Ishikawa (cell line): ENCODE measurements at regions not wholly inside any gene's neighbourhood (a gene's known extent, or its start where the extent isn't known, plus 50 kb on each side); places are given as distances from the start of the nearest gene placed in this dataset.

Source experiments
- CEBPB ChIP-seq: IDR thresholded peaks from 2 replicates; pipeline ENCODE4 v1.6.1; 2012
- CREB1 ChIP-seq: IDR thresholded peaks from 2 replicates; pipeline ENCODE4 v1.6.1; 2012; ENCODE audit warnings: low read depth
- EGR1 ChIP-seq: IDR thresholded peaks from 2 replicates; pipeline ENCODE4 v1.6.1; 2012
- EP300 ChIP-seq: IDR thresholded peaks from 2 replicates; pipeline ENCODE4 v1.6.1; 2012; ENCODE audit warnings: borderline replicate concordance
- FOXM1 ChIP-seq: IDR thresholded peaks from 2 replicates; pipeline ENCODE4 v1.6.1; 2012; ENCODE audit warnings: low read depth, borderline replicate concordance
- NFIC ChIP-seq: IDR thresholded peaks from 2 replicates; pipeline ENCODE4 v1.6.1; 2012
- RAD21 ChIP-seq: IDR thresholded peaks from 2 replicates; pipeline ENCODE4 v1.6.1; 2012; ENCODE audit warnings: low read depth
- TAF1 ChIP-seq: IDR thresholded peaks from 2 replicates; pipeline ENCODE4 v1.6.1; 2012; ENCODE audit warnings: low read depth, mild to moderate bottlenecking
- TCF12 ChIP-seq: IDR thresholded peaks from 2 replicates; pipeline ENCODE4 v1.6.1; 2012; ENCODE audit warnings: low read depth
- TEAD4 ChIP-seq: IDR thresholded peaks from 2 replicates; pipeline ENCODE4 v1.6.1; 2012
- USF1 ChIP-seq: IDR thresholded peaks from 2 replicates; pipeline ENCODE4 v1.6.1; 2012
- YY1 ChIP-seq: IDR thresholded peaks from 2 replicates; pipeline ENCODE4 v1.6.1; 2012; ENCODE audit warnings: low read depth
- ZBTB7A ChIP-seq: IDR thresholded peaks from 2 replicates; pipeline ENCODE4 v1.6.1; 2012; ENCODE audit warnings: low read depth
- TF ChIP-seq, protein P1 (sequence below): IDR thresholded peaks from 2 replicates; pipeline ENCODE4 v1.6.1; 2012; ENCODE audit warnings: low read depth, mild to moderate bottlenecking
- TF ChIP-seq, protein P2 (sequence below): IDR thresholded peaks from 2 replicates; pipeline ENCODE4 v1.6.1; 2012

DNA sequence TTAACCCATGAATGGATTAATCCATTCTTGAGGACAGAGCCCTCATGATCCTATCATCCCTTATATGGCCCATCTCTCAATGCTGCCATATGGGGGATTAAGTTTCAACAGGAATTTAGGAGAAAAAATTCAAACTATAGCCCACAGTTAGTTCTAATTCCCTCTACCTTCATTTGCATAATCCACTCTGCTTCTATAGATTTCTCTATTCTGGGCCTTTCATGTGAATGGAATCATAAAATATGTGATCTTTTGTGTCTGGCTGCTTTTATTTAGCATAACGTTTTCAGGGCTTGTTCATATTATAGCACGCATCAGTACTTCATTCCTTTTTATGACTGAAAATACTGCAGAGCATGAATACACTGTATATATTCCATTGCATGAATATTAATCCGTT is 55.4 kb downstream of the CTSL start:
- TF ChIP-seq CEBPB (no peak), USF1 (no peak), EP300 (no peak), YY1 (no peak), CREB1 (no peak), NFIC (no peak), TAF1 (no peak), FOXM1 (no peak), TEAD4 (no peak), TCF12 (no peak), RAD21 (no peak), EGR1 (no peak), ZBTB7A (no peak)
- TF ChIP-seq, protein P1, sequence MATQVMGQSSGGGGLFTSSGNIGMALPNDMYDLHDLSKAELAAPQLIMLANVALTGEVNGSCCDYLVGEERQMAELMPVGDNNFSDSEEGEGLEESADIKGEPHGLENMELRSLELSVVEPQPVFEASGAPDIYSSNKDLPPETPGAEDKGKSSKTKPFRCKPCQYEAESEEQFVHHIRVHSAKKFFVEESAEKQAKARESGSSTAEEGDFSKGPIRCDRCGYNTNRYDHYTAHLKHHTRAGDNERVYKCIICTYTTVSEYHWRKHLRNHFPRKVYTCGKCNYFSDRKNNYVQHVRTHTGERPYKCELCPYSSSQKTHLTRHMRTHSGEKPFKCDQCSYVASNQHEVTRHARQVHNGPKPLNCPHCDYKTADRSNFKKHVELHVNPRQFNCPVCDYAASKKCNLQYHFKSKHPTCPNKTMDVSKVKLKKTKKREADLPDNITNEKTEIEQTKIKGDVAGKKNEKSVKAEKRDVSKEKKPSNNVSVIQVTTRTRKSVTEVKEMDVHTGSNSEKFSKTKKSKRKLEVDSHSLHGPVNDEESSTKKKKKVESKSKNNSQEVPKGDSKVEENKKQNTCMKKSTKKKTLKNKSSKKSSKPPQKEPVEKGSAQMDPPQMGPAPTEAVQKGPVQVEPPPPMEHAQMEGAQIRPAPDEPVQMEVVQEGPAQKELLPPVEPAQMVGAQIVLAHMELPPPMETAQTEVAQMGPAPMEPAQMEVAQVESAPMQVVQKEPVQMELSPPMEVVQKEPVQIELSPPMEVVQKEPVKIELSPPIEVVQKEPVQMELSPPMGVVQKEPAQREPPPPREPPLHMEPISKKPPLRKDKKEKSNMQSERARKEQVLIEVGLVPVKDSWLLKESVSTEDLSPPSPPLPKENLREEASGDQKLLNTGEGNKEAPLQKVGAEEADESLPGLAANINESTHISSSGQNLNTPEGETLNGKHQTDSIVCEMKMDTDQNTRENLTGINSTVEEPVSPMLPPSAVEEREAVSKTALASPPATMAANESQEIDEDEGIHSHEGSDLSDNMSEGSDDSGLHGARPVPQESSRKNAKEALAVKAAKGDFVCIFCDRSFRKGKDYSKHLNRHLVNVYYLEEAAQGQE = no peak
- TF ChIP-seq, protein P2, sequence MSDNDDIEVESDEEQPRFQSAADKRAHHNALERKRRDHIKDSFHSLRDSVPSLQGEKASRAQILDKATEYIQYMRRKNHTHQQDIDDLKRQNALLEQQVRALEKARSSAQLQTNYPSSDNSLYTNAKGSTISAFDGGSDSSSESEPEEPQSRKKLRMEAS = no peak

DNA sequence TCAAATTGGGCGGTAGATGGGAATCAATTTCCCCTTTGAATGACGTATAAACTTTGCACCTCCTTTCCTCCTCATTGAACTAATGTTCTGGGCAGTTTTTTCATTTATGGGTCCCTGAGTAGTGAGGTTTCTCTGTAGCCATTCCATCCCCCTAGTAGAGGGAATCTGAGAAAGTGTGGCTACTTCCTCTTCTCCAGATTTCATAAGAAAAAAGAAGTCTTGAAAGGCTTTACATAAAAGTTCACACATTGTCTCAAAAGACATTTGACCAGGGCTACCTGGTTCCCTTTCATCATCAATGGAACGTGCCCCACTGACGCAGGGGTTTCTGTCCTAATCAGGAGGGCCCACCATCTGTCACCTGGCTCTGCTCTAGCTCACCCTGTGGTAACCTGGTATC is 57.3 kb downstream of the CTSL start:
- TF ChIP-seq ZBTB7A (no peak), TEAD4 (no peak), YY1 (no peak), RAD21 (no peak), NFIC (no peak), TAF1 (no peak), TCF12 (no peak), FOXM1 (no peak)
- TF ChIP-seq, protein P2 = no peak

- TF ChIP-seq TAF1 (no peak), EP300 (no peak), NFIC (no peak), USF1 (no peak), CREB1 (no peak), RAD21 (no peak), TEAD4 (no peak), CEBPB (no peak)
- TF ChIP-seq, protein P2 = no peak
Measured at GRCh38 chr9:87786423-87786822, 60.5 kb downstream of the CTSL start.

- TF ChIP-seq YY1 (no peak), TEAD4 (no peak), EP300 (no peak), EGR1 (no peak), CREB1 (no peak), CEBPB (no peak), ZBTB7A (no peak), TAF1 (no peak), TCF12 (no peak), RAD21 (no peak), FOXM1 (no peak), NFIC (no peak), USF1 (no peak)
- TF ChIP-seq, protein P1 = no peak
- TF ChIP-seq, protein P2 = no peak
Measured at GRCh38 chr9:87786876-87787275, 61.0 kb downstream of the CTSL start.

DNA sequence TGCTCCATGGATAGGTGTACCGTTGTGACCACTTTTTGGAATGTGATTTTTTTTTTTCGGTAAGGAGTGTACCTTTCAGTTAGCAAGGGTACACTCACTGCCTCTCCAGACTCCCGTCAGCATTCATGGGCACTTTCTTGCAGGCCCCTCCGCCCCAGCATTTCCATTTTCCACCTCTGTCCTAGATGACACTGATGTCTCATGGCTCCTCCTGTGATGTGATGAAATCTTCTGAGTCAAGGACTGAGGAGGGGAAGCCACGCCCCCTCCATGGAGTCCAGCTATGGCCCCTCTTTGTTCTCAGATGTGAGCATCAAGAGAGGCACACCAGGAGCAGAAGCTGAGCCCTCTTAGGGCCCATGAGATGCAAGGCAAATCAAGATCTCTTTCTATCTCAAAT is 61.8 kb downstream of the CTSL start:
- TF ChIP-seq ZBTB7A = no peak
- TF ChIP-seq CEBPB = no peak
- TF ChIP-seq NFIC = no peak
- TF ChIP-seq, protein P1 = no peak
- TF ChIP-seq TAF1 = no peak
- TF ChIP-seq TCF12 = no peak
- no peak for TF ChIP-seq USF1
- no peak for TF ChIP-seq TEAD4
- no peak for TF ChIP-seq EP300
- no peak for TF ChIP-seq RAD21
- TF ChIP-seq, protein P2 = no peak
- no peak for TF ChIP-seq EGR1
- no peak for TF ChIP-seq YY1
- TF ChIP-seq CREB1 = no peak
- no peak for TF ChIP-seq FOXM1
